Fibroblast of villous mesenchyme (primary cell): ENCODE measurements at regions not wholly inside any gene's neighbourhood (a gene's known extent, or its start where the extent isn't known, plus 50 kb on each side); places are given as distances from the start of the nearest gene placed in this dataset.

ENCODE experiments used
- DNase-seq: peaks from one replicate; pipeline ENCODE4 v3.0.0-alpha.2; 2010; ENCODE audit warnings: low read depth
- H3K4me3 ChIP-seq: 2 replicates; pipeline ENCODE4 v1.5.1; 2011; ENCODE audit warnings: low read depth, mild to moderate bottlenecking, low read length
- CTCF ChIP-seq: IDR thresholded peaks from 2 replicates; pipeline ENCODE4 v1.5.1; 2012; ENCODE audit warnings: low read depth, mild to moderate bottlenecking, low read length; ENCODE audit not compliant: insufficient read depth

- no peak for DNase-seq
- TF ChIP-seq CTCF, result no peak
- no peak overlapping the region for H3K4me3 ChIP-seq
Observed at GRCh38 chr5:50969151-50970031, 303.0 kb downstream of the PARP8 start.

GRCh38 chr5:50975840-50976239 lies 309.4 kb downstream of the PARP8 start:
- DNase-seq, result no peak
- no peak for TF ChIP-seq CTCF
- H3K4me3 ChIP-seq, result no peak overlapping the region

GRCh38 chr5:50978924-50979323 lies 312.5 kb downstream of the PARP8 start:
- no peak for DNase-seq
- TF ChIP-seq CTCF, result no peak
- no peak overlapping the region for H3K4me3 ChIP-seq

GRCh38 chr5:50984640-50985039 lies 318.2 kb downstream of the PARP8 start:
- TF ChIP-seq CTCF, result no peak
- no peak for DNase-seq

GRCh38 chr5:50990296-50990924 lies 324.0 kb downstream of the PARP8 start:
- DNase-seq, result no peak
- no peak overlapping the region for H3K4me3 ChIP-seq
- TF ChIP-seq CTCF, result no peak

More at GRCh38 chr5:50984640-50985039, 318.2 kb downstream of the PARP8 start:
- no peak overlapping the region for H3K4me3 ChIP-seq

GRCh38 chr5:50995285-50995942 lies 329.0 kb downstream of the PARP8 start:
- DNase-seq, result no peak
- TF ChIP-seq CTCF, result no peak
- H3K4me3 ChIP-seq, result no peak overlapping the region
